C4-2B (cell line): ENCODE measurements at regions not wholly inside any gene's neighbourhood (a gene's known extent, or its start where the extent isn't known, plus 50 kb on each side); places are given as distances from the start of the nearest gene placed in this dataset.
"Not testable (repeated sequence)": the region's sequence is repeated elsewhere in the genome, so short reads cannot be mapped to it uniquely, and the experiment has no call there.

Source experiments
- H3K27ac ChIP-seq: fragments of 450-650 bp; 2 replicates; pipeline ENCODE4 v1.5.1; 2017
- ZFX ChIP-seq: fragments of 450-650 bp; IDR thresholded peaks from 2 replicates; pipeline ENCODE4 v1.6.1; 2017
- TF ChIP-seq, protein P1 (sequence below): fragments of 450-650 bp; conservative IDR thresholded peaks from 2 replicates; pipeline ENCODE4 v1.5.1; 2017; ENCODE audit warnings: mild to moderate bottlenecking

DNA sequence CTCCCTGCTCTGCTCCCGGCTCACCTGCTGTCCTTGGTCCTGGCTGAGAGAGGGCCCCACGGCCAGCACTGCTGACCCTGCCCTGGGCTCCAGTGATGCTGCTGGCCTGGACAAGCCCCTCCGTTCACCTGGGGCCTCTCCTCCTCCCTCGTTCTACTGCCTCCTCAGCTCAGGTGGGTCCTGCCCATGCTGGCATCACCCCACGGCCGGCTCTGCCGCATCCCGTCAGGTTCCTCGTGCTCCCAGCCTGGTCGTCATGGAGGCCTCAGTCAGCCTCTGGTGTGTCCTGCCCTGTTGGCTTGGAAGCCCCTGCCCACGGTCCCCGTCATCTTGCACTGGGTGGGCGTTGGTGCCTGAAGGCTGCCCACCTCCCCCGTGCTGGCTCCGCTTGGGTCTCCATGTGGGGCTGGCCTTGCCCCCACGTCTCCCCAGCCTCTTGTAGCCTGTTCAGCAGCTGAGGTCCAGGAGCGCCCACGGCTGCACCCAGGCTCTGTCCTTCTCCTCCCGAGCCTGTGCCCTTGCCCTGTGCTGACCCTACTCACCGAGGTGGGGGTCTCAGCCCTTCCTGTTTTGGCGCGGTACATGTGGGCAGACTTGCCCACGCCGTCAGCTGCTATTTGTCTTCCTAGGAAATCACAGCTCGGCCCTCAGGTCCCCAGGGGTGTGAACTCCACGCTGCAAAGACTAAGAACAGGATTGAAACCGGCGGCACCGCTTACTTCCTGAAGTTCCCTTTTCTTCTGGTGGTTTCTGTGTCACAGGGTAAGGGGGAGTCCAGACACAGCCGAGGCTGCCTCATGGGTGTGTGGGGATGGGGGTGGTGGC is 121.6 kb downstream of the TMEM121 start:
- TF ChIP-seq, protein P1, sequence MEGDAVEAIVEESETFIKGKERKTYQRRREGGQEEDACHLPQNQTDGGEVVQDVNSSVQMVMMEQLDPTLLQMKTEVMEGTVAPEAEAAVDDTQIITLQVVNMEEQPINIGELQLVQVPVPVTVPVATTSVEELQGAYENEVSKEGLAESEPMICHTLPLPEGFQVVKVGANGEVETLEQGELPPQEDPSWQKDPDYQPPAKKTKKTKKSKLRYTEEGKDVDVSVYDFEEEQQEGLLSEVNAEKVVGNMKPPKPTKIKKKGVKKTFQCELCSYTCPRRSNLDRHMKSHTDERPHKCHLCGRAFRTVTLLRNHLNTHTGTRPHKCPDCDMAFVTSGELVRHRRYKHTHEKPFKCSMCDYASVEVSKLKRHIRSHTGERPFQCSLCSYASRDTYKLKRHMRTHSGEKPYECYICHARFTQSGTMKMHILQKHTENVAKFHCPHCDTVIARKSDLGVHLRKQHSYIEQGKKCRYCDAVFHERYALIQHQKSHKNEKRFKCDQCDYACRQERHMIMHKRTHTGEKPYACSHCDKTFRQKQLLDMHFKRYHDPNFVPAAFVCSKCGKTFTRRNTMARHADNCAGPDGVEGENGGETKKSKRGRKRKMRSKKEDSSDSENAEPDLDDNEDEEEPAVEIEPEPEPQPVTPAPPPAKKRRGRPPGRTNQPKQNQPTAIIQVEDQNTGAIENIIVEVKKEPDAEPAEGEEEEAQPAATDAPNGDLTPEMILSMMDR: no peak
- no peak for TF ChIP-seq ZFX

DNA sequence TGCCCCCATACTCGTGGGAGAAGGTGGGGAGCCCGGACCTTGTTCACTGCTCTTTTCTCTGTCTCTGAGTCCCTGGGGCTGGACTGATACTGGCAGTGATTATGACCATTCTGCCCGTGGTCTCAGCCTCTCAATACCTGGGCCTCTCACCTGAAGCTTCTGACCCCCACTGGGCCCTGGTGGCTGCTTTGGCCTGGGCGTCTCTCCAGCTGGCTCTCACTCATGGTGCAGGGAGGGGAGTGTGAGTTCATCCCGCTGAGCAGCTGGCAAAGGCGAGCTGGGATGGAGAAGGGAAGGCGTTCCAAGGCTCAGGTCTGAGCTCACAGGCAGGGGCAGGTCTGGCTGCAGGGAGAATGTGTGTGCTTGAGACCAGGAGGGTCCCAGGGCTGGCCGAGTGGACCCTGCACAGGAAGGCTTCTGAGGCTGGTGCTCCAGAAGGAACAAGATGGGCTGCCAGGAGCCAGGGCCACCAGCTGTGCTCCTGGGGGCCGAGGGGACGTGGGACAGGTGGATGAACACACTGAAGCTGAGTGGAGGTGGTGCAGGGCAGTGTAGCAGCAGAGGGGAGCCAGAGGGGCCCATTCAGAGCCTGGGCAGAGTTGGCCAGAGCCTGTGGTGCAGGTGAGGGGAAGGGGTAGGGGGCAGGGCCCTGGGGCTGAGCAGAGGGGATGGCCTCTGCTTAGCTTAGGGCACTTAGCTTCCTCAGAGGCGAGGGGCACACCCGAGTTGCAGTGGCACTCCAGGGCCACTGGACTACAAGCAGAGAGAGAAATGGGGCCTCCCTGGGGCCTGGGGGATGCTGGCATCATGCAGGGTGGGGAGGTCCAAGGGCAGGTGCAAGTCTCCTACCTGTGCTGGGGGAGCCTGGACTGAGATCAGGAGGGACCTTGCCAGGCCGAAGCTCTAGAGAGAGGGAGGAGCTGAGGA is 122.5 kb downstream of the TMEM121 start:
- H3K27ac ChIP-seq: not testable (repeated sequence)

More for the DNA sequence above, 121.6 kb downstream of the TMEM121 start:
- no peak overlapping the region for H3K27ac ChIP-seq

DNA sequence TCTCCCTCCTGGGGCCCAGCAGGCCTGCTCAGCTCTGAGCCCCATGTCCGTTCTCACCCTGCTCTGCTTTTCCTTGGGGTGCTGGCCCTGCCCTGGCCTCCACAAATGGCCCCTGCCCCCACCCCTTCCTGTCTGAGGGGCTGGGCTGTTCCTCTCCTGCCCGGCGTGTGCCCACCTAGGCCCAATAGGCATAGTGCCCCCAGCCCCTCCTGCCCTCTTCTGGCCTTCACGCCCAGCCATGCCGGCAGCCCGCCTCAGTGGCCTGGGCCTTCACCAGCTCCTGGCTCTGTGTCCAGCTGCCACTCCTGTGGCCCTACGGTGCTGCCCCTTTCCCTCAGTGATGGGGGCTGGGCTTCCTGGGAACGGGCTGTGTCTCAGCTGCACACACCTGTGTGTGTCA is 125.9 kb downstream of the TMEM121 start:
- not testable (repeated sequence) for H3K27ac ChIP-seq

DNA sequence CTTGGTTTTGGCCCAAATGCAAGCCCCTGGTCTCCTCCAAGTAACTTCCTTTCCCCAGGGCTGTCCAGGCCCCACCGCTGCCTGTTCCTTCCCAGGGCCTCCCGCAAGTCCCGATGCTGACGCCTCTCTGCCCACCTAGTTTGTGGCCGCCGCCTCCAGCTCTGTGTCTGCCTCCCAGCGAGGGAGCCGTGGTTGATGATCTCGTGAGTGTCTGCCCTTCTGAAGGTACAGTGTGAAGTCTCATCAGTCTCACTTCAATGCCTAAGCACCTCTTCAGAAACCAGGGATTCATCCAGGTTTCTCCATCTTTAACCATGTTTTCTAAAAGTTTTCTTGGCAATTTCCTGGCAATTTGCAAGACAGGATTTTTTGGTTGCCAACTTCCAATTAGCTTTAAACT is 127.5 kb downstream of the TMEM121 start:
- not testable (repeated sequence) for H3K27ac ChIP-seq

DNA sequence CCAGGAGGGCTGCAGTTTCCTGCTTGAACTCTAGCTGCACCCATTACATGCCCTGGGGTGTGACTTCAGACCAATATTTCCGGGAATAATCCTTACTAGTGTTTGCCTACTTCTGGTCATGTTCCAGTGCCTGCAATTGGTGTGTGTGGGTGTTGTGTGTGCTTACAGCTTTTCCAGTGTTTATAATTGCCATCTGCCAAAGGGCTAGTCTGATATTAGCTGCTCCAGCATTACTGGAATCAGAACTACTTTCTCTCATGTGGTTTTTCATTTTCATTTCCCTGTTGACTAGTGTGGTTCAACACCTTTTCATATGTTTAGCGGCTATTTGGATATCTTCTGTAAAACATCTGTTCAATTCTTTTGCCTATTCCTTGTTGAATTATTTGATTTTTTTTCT is 132.9 kb downstream of the TMEM121 start:
- not testable (repeated sequence) for H3K27ac ChIP-seq

DNA sequence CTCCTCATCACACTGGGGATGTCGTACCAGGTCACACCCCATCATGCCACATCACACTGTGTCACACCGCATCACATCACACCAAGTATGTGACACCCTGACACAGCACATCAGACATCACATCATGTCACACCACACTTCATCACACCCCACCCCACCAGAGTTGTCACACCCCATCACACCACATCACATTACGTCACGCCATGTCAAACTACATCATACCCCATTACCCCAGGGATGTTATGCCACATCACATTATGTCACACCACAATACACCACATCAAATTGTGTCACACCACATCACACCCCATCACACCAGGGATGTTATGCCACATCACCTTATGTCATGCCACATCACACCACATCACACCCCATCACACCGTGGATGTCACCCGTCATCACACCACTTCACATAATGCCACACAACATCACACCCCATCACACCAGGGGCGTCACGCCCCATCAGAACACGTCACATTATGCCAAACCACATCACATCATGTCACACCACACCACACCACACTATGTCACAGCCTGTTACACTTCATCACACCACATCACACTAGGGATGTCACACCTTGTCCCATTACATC is 133.6 kb downstream of the TMEM121 start:
- no peak overlapping the region for H3K27ac ChIP-seq
- TF ChIP-seq, protein P1: no peak
- no peak for TF ChIP-seq ZFX

DNA sequence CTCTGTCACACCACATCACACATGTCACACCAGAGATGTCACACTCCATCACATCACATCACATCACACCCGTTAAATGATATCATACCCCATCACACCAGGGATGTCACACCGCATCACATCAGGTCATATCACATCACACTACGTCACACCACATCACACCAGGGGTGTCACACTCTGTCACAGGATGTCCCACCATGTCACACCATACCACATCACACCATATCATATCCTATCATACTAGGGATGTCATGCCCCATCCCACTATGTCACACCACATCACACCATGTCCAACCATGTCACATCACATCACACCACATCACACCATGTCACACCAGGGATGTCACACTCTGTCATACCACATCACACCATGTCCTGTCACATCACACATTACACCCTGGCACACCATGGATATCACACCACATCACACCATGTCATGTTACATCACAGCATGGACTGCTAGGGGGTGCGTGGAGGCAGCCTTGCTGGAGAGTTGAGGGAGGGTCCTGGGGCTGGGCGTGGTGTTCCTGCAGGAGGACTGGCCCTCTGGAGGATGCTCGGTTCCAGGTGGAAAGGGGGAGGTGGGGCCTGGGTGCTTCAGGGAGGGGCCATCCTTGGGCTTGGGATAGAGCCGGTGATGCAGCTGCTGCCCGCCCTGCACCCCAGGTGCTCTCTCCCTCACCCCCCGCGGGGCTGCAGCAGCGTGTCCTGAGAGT is 134.6 kb downstream of the TMEM121 start:
- no peak overlapping the region for H3K27ac ChIP-seq
- TF ChIP-seq ZFX: no peak
- TF ChIP-seq, protein P1: no peak

DNA sequence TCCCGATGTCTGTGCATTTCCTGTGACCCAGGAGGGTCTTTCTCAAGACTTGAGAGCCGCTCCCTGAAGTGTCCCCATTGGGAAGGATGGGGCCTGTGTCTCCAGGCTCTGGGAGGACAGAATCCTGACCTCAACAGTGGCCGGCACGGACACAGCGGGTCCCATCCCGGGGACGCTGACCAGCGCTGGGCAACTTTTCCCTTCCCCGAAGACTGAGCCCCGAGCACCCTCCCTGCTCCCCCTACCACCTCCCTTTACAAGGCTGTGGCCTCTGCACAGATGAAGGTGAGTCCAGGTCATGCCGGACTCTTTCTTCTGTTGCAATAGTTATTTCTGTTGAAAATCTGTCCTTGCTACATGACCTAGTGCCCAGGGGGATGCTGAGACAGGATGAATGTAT is 135.7 kb downstream of the TMEM121 start:
- not testable (repeated sequence) for H3K27ac ChIP-seq

DNA sequence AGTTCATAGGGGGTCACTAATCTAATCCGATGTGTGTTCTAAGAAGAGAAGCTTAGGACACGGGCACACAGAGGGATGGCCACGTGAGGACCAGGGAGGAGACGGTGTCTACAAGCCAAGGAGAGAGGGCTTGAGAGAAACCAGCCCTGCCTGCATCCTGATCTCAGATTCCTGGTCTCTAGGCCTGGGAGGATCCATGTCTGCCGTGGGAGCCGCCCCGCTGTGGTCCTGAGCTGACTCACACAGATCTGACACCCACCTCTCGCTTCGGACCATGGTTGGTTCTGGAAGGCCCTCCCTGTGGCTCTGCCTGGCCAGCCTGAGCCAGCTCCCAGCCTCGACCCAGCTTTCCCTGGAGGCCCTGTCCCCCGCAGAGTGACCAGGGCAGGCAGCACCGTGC is 136.2 kb downstream of the TMEM121 start:
- H3K27ac ChIP-seq: not testable (repeated sequence)

DNA sequence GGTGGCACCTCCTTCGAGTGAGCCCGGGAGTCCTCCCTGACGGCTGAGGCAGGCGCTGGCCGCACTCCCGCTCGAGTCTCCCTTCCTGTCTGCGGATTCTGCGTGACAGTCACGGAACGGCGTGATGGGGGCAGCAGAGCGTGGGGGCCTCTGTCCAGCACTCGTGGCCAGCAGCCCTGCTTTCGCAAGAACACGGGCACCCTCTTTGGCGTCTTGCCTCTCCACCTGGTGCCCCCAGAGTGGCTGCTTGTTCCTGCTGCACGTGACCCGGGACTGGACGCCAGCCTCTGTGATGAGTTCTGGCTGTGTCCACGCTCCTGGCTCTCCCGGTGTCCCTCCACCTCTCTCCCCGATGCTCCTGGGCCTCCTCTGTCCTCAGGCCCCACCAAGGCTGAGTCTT is 136.9 kb downstream of the TMEM121 start:
- not testable (repeated sequence) for H3K27ac ChIP-seq

DNA sequence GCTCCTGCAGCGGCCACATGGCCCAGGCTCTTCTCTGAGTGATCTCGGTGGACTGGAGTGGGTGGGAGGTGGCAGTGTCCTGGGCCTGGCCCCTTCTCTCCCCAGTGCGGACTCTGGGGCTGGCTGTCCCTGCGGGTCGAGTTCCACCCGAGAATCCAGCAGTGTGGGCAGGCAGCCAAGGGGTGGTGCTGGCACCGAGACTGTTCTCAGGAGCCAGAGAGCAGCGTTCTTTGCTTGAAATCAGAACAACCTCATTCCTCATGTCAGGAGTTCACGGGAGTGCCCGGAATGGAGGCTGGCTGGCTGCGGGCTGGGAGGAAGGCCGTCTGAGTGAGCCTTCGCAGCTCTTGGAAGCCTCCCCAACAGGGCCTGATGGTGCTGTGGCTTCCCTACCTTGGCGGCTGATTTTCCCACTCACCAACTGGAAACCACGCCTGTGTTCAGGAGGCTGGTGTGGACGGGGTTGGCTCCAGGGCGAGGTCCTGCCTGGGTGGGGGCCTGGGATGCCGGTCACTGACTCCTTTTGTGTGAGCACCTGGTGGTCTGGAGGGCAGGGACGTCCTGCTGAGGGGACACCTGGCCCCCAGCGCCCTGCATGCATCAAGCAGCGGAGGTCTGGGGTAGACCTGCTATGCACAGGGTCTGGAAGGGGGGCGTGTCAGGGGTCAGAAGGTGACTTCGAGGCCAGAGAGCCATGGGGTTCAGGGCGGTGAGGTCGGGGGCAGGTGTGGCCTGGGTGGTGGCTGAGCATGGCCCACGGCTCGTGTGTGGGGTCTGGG is 137.6 kb downstream of the TMEM121 start:
- not testable (repeated sequence) for H3K27ac ChIP-seq
